Mesenchymal stem cell (in vitro differentiated cells and primary cell): ENCODE measurements at regions not wholly inside any gene's neighbourhood (a gene's known extent, or its start where the extent isn't known, plus 50 kb on each side); places are given as distances from the start of the nearest gene placed in this dataset.
"Not testable (repeated sequence)": the region's sequence is repeated elsewhere in the genome, so short reads cannot be mapped to it uniquely, and the experiment has no call there.

Experiments used
- DNase-seq: peaks from one replicate; pipeline ENCODE4 v3.0.0-alpha.2; 2013
- H2AFZ ChIP-seq: one replicate; pipeline ENCODE4 v1.6.1; 2013; ENCODE audit warnings: low read depth, mild to moderate bottlenecking, control low read depth, inconsistent platforms, low read length, moderate library complexity
- H2AK5ac ChIP-seq: 2 replicates; pipeline ENCODE4 v1.6.1; 2013; ENCODE audit warnings: low read length, moderate library complexity, mild to moderate bottlenecking, inconsistent platforms; ENCODE audit not compliant: severe bottlenecking
- H2BK120ac ChIP-seq: one replicate; pipeline ENCODE4 v1.6.1; 2013; ENCODE audit warnings: low read depth, mild to moderate bottlenecking, inconsistent platforms, low read length, moderate library complexity
- H2BK12ac ChIP-seq, 2 experiments: one replicate each; pipeline ENCODE4 v1.6.1; 2013; ENCODE audit warnings: inconsistent platforms in 2 of 2, low read length in 2 of 2, mild to moderate bottlenecking in 2 of 2, moderate library complexity in 2 of 2, control low read depth in 1 of 2
- H2BK15ac ChIP-seq: one replicate; pipeline ENCODE4 v1.6.1; 2013; ENCODE audit warnings: mild to moderate bottlenecking, low read depth, inconsistent platforms; ENCODE audit not compliant: poor library complexity, severe bottlenecking
- H2BK5ac ChIP-seq: 2 replicates; pipeline ENCODE4 v1.6.1; 2013; ENCODE audit warnings: low read depth, mild to moderate bottlenecking, low read length, control low read depth, inconsistent platforms; ENCODE audit not compliant: poor library complexity, severe bottlenecking
- H3K14ac ChIP-seq, 2 experiments: one replicate each; pipeline ENCODE4 v1.6.1; 2013; ENCODE audit warnings: inconsistent platforms in 2 of 2, low read length in 2 of 2, control low read depth in 1 of 2, mild to moderate bottlenecking in 1 of 2, moderate library complexity in 1 of 2
- H3K18ac ChIP-seq, 2 experiments: one replicate each; pipeline ENCODE4 v1.6.1; 2013; ENCODE audit warnings: inconsistent platforms in 2 of 2, low read length in 2 of 2, control low read depth in 1 of 2, low read depth in 1 of 2, mild to moderate bottlenecking in 1 of 2
- H3K23ac ChIP-seq, 2 experiments: one replicate each; pipeline ENCODE4 v1.6.1; 2013; ENCODE audit warnings: inconsistent platforms in 2 of 2, low read length in 2 of 2, mild to moderate bottlenecking in 2 of 2, moderate library complexity in 2 of 2, control low read depth in 1 of 2
- H3K27ac ChIP-seq: 2 replicates; pipeline ENCODE4 v1.5.1; 2013; ENCODE audit warnings: mild to moderate bottlenecking, moderate library complexity, low read length, control low read depth, inconsistent platforms; ENCODE audit not compliant: poor library complexity, severe bottlenecking
- H3K27me3 ChIP-seq, 2 experiments: 2 replicates each; pipeline versions ENCODE4 v1.6.1 to v1.7.0; 2013; ENCODE audit warnings: low read length in 2 of 2, mild to moderate bottlenecking in 2 of 2, moderate library complexity in 2 of 2, control low read depth in 1 of 2, inconsistent platforms in 1 of 2; ENCODE audit not compliant: control insufficient read depth in 1 of 2, insufficient read depth in 1 of 2
- H3K36me3 ChIP-seq, 2 experiments: 2 replicates each; pipeline versions ENCODE4 v1.6.1 to v1.7.0; 2013; ENCODE audit warnings: low read length in 2 of 2, control low read depth in 1 of 2, inconsistent platforms in 1 of 2, low read depth in 1 of 2, mild to moderate bottlenecking in 1 of 2; ENCODE audit not compliant: insufficient read depth in 2 of 2, control insufficient read depth in 1 of 2
- H3K4ac ChIP-seq, 2 experiments: one replicate each; pipeline ENCODE4 v1.6.1; 2013; ENCODE audit warnings: inconsistent platforms in 2 of 2, low read length in 2 of 2, mild to moderate bottlenecking in 2 of 2, moderate library complexity in 2 of 2, control low read depth in 1 of 2, low read depth in 1 of 2
- H3K4me1 ChIP-seq: 2 replicates; pipeline ENCODE4 v1.6.1; 2013; ENCODE audit warnings: low read depth, low read length, control low read depth; ENCODE audit not compliant: control insufficient read depth, insufficient read depth
- H3K4me2 ChIP-seq: 2 replicates; pipeline ENCODE4 v1.6.1; 2013; ENCODE audit warnings: low read length, mild to moderate bottlenecking, inconsistent platforms; ENCODE audit not compliant: poor library complexity, severe bottlenecking
- H3K4me3 ChIP-seq, 2 experiments: 2 replicates each; pipeline versions ENCODE4 v1.5.1 to v1.7.0; 2013; ENCODE audit warnings: low read length in 2 of 2, mild to moderate bottlenecking in 2 of 2, control low read depth in 1 of 2, low read depth in 1 of 2; ENCODE audit not compliant: insufficient read depth in 1 of 2
- H3K79me1 ChIP-seq: replicated peaks from 2 replicates; pipeline ENCODE4 v1.6.1; 2013; ENCODE audit warnings: mild to moderate bottlenecking, control low read depth, low read length, inconsistent platforms; ENCODE audit not compliant: poor library complexity, severe bottlenecking
- H3K9ac ChIP-seq: 2 replicates; pipeline ENCODE4 v1.7.0; 2013; ENCODE audit warnings: mild to moderate bottlenecking, low read length, moderate library complexity
- H3K9me3 ChIP-seq: 2 replicates; pipeline ENCODE4 v1.7.0; 2013; ENCODE audit warnings: mild to moderate bottlenecking, low read length; ENCODE audit not compliant: control insufficient read depth
- H4K8ac ChIP-seq: one replicate; pipeline ENCODE4 v1.6.1; 2013; ENCODE audit warnings: inconsistent platforms, mild to moderate bottlenecking, low read length, moderate library complexity
- H4K91ac ChIP-seq: one replicate; pipeline ENCODE4 v1.6.1; 2013; ENCODE audit warnings: mild to moderate bottlenecking, low read length, inconsistent platforms
- WGBS: methylation state at CpG from one replicate; pipeline ENCODE4 v1.1.7; 2013; ENCODE audit warnings: mixed read lengths; 5-methylcytosine and 5-hydroxymethylcytosine counted together

DNA sequence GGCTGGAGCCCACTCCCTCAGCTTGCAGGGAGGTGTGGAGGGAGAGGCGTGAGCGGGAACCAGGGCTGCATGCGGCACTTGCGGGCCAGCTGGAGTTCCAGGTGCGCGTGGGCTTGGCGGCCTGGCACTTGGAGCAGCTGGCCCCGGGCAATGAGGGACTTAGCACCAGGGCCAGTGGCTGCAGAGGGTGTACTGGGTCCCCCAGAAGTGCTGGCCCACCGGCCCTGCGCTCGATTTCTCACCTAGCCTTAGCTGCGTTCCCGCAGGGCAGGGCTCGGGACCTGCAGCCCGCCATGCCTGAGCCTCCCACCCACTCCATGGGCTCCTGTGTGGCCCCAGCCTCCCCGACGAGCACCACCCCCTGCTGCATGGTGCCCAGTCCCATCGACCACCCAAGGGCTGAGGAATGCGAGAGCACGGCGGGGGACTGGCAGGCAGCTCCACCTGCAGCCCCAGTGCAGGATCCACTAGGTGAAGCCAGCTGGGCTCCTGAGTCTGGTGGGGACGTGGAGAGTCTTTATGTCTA is 584.1 kb upstream of the PTPRD start:
- not testable (repeated sequence) for H3K4me2 ChIP-seq, H2BK12ac ChIP-seq, H3K79me1 ChIP-seq, H3K4me1 ChIP-seq, H3K36me3 ChIP-seq, H3K9ac ChIP-seq, H4K91ac ChIP-seq, H3K9me3 ChIP-seq, H3K23ac ChIP-seq, H3K27me3 ChIP-seq, H2BK120ac ChIP-seq, H3K27ac ChIP-seq, H4K8ac ChIP-seq, H2BK15ac ChIP-seq, H2BK5ac ChIP-seq, H3K4ac ChIP-seq, H3K14ac ChIP-seq, DNase-seq, H2AK5ac ChIP-seq, H3K4me3 ChIP-seq, H3K18ac ChIP-seq, H2AFZ ChIP-seq
- 96% methylated on average over 21 of the region's 22 CpGs for WGBS

DNA sequence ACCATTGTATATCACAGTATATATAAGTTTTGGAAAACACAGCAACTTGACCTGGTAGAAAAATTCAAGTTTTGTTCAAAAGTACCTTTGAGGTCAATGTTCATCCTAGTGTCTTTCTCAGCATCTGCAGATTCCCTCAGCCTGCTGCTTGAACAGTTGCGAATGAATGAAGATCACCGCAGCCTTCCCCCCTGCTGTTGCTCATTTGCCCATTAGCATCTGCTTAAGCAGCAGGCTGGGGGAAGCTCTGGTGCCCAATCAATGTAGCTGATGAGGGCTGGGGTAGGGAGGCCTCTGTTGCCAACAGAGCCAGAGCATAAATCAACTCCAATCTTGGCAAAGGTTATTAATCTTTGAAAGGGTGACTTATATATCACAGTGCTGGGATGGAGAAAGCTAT is 586.5 kb upstream of the PTPRD start:
- Histone ChIP-seq H2BK12ac (no peak overlapping the region), H3K23ac (no peak overlapping the region), H4K8ac (no peak overlapping the region), H2BK120ac (no peak overlapping the region), H3K27me3 (no peaks in the 10 kb centered on the region), H3K4me3 (no peak overlapping the region), H2BK15ac (no peak overlapping the region), H3K27ac (no peak overlapping the region), H2AFZ (no peak overlapping the region), H3K14ac (no peak overlapping the region), H3K9ac (no peak overlapping the region), H4K91ac (no peak overlapping the region), H3K18ac (no peak overlapping the region), H3K4ac (no peak overlapping the region), H3K4me2 (no peak overlapping the region), H3K79me1 (no peaks in the 10 kb centered on the region), H2BK5ac (no peak overlapping the region), H3K9me3 (peaks cover 6% of the 10 kb centered on the region), H2AK5ac (no peak overlapping the region), H3K36me3 (no peaks in the 10 kb centered on the region), H3K4me1 (no peaks in the 10 kb centered on the region)
- no peak for DNase-seq
- 92% methylated on average over 2 of the region's 2 CpGs for WGBS

- Histone ChIP-seq H3K36me3 (no peaks in the 10 kb centered on the region), H4K91ac (no peak overlapping the region), H3K4me2 (no peak overlapping the region), H4K8ac (no peak overlapping the region), H2BK12ac (no peak overlapping the region), H3K4me1 (no peaks in the 10 kb centered on the region), H2AFZ (no peak overlapping the region), H2BK15ac (no peak overlapping the region), H3K9me3 (peaks cover 10% of the 10 kb centered on the region), H3K9ac (no peak overlapping the region), H2AK5ac (no peak overlapping the region), H3K79me1 (no peaks in the 10 kb centered on the region), H3K4me3 (no peak overlapping the region), H2BK120ac (no peak overlapping the region), H3K14ac (no peak overlapping the region), H3K27me3 (no peaks in the 10 kb centered on the region), H3K23ac (no peak overlapping the region), H3K4ac (no peak overlapping the region), H3K27ac (no peak overlapping the region), H2BK5ac (no peak overlapping the region), H3K18ac (no peak overlapping the region)
- WGBS = 90% methylated on average over 2 of the region's 3 CpGs
- DNase-seq = no peak
These were observed 591.7 kb upstream of the PTPRD start for GRCh38 chr9:11204521-11204920.

DNA sequence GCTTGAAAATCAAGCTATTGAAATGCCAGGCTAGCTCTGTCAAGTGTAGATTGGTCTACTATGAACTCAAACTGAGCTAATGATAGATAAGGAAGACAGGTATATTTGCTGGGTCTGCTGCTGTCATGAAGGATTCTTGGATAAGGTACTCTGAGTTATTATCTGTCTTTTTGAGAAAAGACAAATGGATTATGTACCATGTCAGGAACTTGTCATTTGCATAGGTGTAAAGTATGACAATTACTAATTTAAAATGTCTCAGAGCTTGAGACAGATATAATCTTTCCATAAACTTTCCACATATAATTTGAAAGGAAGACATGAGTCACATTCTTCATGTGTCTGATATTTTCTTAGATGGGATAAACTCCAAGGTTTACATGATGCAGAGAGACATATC is 594.1 kb upstream of the PTPRD start:
- no peak overlapping the region for H2AK5ac ChIP-seq
- H3K9ac ChIP-seq = no peak overlapping the region
- H3K4me3 ChIP-seq = no peak overlapping the region
- no peak overlapping the region for H4K91ac ChIP-seq
- H4K8ac ChIP-seq = no peak overlapping the region
- peaks cover 10% of the 10 kb centered on the region for H3K9me3 ChIP-seq
- H3K14ac ChIP-seq = no peak overlapping the region
- no peaks in the 10 kb centered on the region for H3K79me1 ChIP-seq
- no peak overlapping the region for H3K23ac ChIP-seq
- no peak overlapping the region for H3K4ac ChIP-seq
- no peak for DNase-seq
- H2BK15ac ChIP-seq = no peak overlapping the region
- H3K27me3 ChIP-seq = no peaks in the 10 kb centered on the region
- H2AFZ ChIP-seq = no peak overlapping the region
- no peak overlapping the region for H3K18ac ChIP-seq
- H3K4me2 ChIP-seq = no peak overlapping the region
- no peak overlapping the region for H2BK120ac ChIP-seq
- H3K4me1 ChIP-seq = no peaks in the 10 kb centered on the region
- no peaks in the 10 kb centered on the region for H3K36me3 ChIP-seq
- H2BK5ac ChIP-seq = no peak overlapping the region
- no peak overlapping the region for H3K27ac ChIP-seq
- H2BK12ac ChIP-seq = no peak overlapping the region
